ENCODE measurements at regions not wholly inside any gene's neighbourhood (a gene's known extent, or its start where the extent isn't known, plus 50 kb on each side); places are given as distances from the start of the nearest gene placed in this dataset.

GRCh38 chr3:189424922-189425321 lies 206.3 kb upstream of the TP63 start:
- TF ChIP-seq CTCF (conservative IDR thresholded peaks at IDR 0.05 in 1 of 2, IDR thresholded peaks at IDR 0.05 in 1 of 2; ENCODE audit: low read depth in 1 of 2, low read length in 2 of 2) (no peak), EZH2 (IDR thresholded peaks at IDR 0.05; ENCODE audit: low read length, missing control alignments) (no peak)
